ENCODE measurements at regions not wholly inside any gene's neighbourhood (a gene's known extent, or its start where the extent isn't known, plus 50 kb on each side); places are given as distances from the start of the nearest gene placed in this dataset.

DNA sequence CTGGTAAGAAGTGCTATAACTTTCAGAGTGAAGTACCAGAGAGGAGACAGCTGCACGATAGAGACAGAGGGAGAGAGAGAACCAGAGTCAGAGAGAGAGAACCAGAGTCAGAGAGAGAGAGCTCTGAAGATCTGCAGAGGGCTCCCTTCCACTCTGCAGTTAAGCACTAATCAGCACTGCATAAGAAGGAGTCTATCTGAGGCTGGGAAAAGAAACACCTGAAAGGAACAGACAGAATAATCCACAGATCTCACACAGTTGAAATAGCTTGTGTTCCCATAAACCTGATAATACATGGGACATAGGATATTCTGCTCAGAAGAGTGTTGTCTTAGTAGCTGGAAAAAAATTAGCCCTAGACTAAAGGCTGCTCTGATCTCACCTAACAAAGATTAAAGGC, 87.6 kb downstream of the CFAP44 start:
- no peaks in the 10 kb centered on the region for H3K36me3 ChIP-seq (ENCODE audit: control insufficient read depth in 2 of 3, insufficient read depth in 3 of 3, low read length in 3 of 3)
- no peak overlapping the region for H3K27ac ChIP-seq (ENCODE audit: low read depth in 2 of 2, low read length in 2 of 2)
- H3K27me3 ChIP-seq (ENCODE audit: control insufficient read depth, insufficient read depth, low read length), result no peaks in the 10 kb centered on the region
- H3K4me1 ChIP-seq (ENCODE audit: control insufficient read depth in 2 of 3, insufficient read depth in 2 of 3, low read depth in 1 of 3, low read length in 3 of 3), result no peaks in the 10 kb centered on the region
- TF ChIP-seq, protein P1, sequence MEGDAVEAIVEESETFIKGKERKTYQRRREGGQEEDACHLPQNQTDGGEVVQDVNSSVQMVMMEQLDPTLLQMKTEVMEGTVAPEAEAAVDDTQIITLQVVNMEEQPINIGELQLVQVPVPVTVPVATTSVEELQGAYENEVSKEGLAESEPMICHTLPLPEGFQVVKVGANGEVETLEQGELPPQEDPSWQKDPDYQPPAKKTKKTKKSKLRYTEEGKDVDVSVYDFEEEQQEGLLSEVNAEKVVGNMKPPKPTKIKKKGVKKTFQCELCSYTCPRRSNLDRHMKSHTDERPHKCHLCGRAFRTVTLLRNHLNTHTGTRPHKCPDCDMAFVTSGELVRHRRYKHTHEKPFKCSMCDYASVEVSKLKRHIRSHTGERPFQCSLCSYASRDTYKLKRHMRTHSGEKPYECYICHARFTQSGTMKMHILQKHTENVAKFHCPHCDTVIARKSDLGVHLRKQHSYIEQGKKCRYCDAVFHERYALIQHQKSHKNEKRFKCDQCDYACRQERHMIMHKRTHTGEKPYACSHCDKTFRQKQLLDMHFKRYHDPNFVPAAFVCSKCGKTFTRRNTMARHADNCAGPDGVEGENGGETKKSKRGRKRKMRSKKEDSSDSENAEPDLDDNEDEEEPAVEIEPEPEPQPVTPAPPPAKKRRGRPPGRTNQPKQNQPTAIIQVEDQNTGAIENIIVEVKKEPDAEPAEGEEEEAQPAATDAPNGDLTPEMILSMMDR (IDR thresholded peaks at IDR 0.05; ENCODE audit: borderline replicate concordance, extremely low read depth, insufficient read depth), result no peak
- DNase-seq, result no peak
- no peak for FAIRE-seq
- H3K4me3 ChIP-seq (ENCODE audit: low read length in 3 of 3), result no peak overlapping the region
- H3K9me3 ChIP-seq (ENCODE audit: control insufficient read depth in 2 of 3, insufficient read depth in 1 of 3, low read length in 3 of 3), result no peaks in the 10 kb centered on the region
- H3K9ac ChIP-seq (ENCODE audit: low read length in 3 of 3), result no peak overlapping the region
- intact Hi-C loops (cut with DNase I), result no loop called here

DNA sequence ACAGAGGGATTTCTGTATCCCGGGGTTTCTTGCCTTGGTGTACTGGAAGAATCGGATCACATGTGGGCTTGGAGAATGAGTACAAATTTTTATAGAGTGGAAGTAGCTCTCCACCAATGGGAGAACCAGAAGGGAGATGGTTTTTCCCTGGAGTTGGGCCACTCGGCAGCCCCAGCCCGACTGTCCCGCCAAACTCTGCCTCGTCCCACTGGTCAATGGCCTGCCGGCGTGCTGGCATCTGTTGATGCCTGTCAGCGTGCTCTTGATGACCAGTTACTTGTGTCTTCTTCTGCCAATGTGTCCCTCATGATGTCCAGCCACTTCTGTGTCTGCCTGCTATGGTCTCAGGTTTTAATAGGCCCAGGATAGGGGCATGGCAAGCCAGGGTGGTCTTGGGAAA, 100.5 kb downstream of the CFAP44 start:
- DNase-seq, result no peak
- H3K9ac ChIP-seq (ENCODE audit: low read length in 3 of 3), result no peak overlapping the region
- TF ChIP-seq, protein P1 (IDR thresholded peaks at IDR 0.05; ENCODE audit: borderline replicate concordance, extremely low read depth, insufficient read depth), result no peak
- H3K9me3 ChIP-seq (ENCODE audit: control insufficient read depth in 2 of 3, insufficient read depth in 1 of 3, low read length in 3 of 3), result no peaks in the 10 kb centered on the region
- no peaks in the 10 kb centered on the region for H3K27me3 ChIP-seq (ENCODE audit: control insufficient read depth, insufficient read depth, low read length)
- FAIRE-seq, result no peak
- H3K4me3 ChIP-seq (ENCODE audit: low read length in 3 of 3), result no peak overlapping the region
- no peak overlapping the region for H3K27ac ChIP-seq (ENCODE audit: low read depth in 2 of 2, low read length in 2 of 2)
- no peaks in the 10 kb centered on the region for H3K36me3 ChIP-seq (ENCODE audit: control insufficient read depth in 2 of 3, insufficient read depth in 3 of 3, low read length in 3 of 3)
- intact Hi-C loops (cut with DNase I), result no loop called here
- no peaks in the 10 kb centered on the region for H3K4me1 ChIP-seq (ENCODE audit: control insufficient read depth in 2 of 3, insufficient read depth in 2 of 3, low read depth in 1 of 3, low read length in 3 of 3)

DNA sequence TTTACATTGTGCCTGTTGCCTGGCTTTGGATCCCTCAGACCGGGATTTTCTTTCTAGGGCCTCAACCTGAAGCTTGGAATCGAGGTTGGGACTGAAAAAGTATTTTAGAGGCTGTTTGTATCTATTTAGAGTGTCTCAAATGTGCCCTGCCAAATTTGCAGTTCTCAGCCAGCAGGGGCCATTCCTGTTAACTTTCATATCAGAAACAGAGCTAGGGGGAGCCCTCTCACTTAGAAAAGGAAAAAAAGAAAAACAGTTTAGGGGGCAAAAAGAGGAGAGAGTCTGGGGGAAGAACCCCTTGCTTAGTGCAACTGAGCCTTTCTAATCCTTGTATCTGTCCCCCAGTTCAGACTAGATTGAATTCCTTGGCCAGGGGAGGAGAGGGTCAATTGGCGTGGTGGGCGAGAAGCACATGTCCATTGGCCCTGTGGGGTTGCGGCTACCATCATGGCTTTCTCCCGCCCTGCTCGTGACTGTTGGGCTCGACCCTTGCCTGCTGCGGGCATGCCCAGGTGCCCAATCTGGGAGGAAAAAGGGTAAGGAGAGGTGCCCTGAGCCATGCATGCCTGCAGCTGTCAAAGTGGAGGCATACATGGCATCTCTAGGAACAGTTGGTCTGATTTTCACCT, 101.6 kb downstream of the CFAP44 start:
- no peak overlapping the region for H3K27ac ChIP-seq (ENCODE audit: low read depth in 2 of 2, low read length in 2 of 2)
- no peaks in the 10 kb centered on the region for H3K27me3 ChIP-seq (ENCODE audit: control insufficient read depth, insufficient read depth, low read length)
- no peaks in the 10 kb centered on the region for H3K36me3 ChIP-seq (ENCODE audit: control insufficient read depth in 2 of 3, insufficient read depth in 3 of 3, low read length in 3 of 3)
- DNase-seq (no peak), FAIRE-seq (no peak)
- TF ChIP-seq, protein P1 (IDR thresholded peaks at IDR 0.05; ENCODE audit: borderline replicate concordance, extremely low read depth, insufficient read depth), result no peak
- H3K4me3 ChIP-seq (ENCODE audit: low read length in 3 of 3), result no peak overlapping the region
- no peaks in the 10 kb centered on the region for H3K9me3 ChIP-seq (ENCODE audit: control insufficient read depth in 2 of 3, insufficient read depth in 1 of 3, low read length in 3 of 3)
- H3K9ac ChIP-seq (ENCODE audit: low read length in 3 of 3), result no peak overlapping the region
- intact Hi-C loops (cut with DNase I), result no loop called here
- H3K4me1 ChIP-seq (ENCODE audit: control insufficient read depth in 2 of 3, insufficient read depth in 2 of 3, low read depth in 1 of 3, low read length in 3 of 3), result no peaks in the 10 kb centered on the region

All from kidney (tissue), 13 donors.